HEK293 (cell line): ENCODE measurements at regions not wholly inside any gene's neighbourhood (a gene's known extent, or its start where the extent isn't known, plus 50 kb on each side); places are given as distances from the start of the nearest gene placed in this dataset.

Source experiments
- CTCF ChIA-PET: fragments of 350-600 bp; formaldehyde crosslinking; extraction: SDS; loops from one replicate; lab custom pipeline; 2021; ENCODE audit warnings: antibody characterized with exemption; lab: Yijun Ruan, JAX
- POLR2A ChIA-PET: fragments of 300-600 bp; formaldehyde crosslinking; extraction: SDS; loops from one replicate; lab custom pipeline; 2020; ENCODE audit warnings: antibody characterized with exemption, inconsistent platforms; lab: Yijun Ruan, JAX
- H3K27ac ChIP-seq: fragments of 200-500 bp; sonication (Bioruptor generic); 2 replicates; pipeline ENCODE4 v1.5.1; 2014; ENCODE audit warnings: low read depth, low read length, control low read depth, inconsistent platforms; ENCODE audit errors: extremely low read depth
- H3K36me3 ChIP-seq, 2 experiments: fragments of 200-500 bp in 1 of 2; sonication (Bioruptor generic) in 1 of 2; 1 replicate in 1 of 2; 2 replicates in 1 of 2; pipeline ENCODE4 v1.5.1; 2014 to 2017; ENCODE audit warnings: inconsistent platforms in 2 of 2, low read length in 2 of 2; ENCODE audit not compliant: control insufficient read depth in 2 of 2, insufficient read depth in 1 of 2
- H3K4me1 ChIP-seq: fragments of 200-500 bp; sonication (Bioruptor generic); 2 replicates; pipeline ENCODE4 v1.5.1; 2014; ENCODE audit warnings: mild to moderate bottlenecking, low read length, inconsistent platforms; ENCODE audit not compliant: control insufficient read depth, insufficient read depth
- H3K4me3 ChIP-seq: 2 replicates; pipeline ENCODE4 v1.5.1; 2011; ENCODE audit warnings: low read depth, mild to moderate bottlenecking, control low read depth, low read length, moderate library complexity
- H3K9me3 ChIP-seq: fragments of 200-500 bp; sonication (Bioruptor generic); 2 replicates; pipeline ENCODE4 v1.5.1; 2014; ENCODE audit warnings: low read depth, low read length, inconsistent platforms; ENCODE audit not compliant: control insufficient read depth, insufficient read depth
- GLIS2 ChIP-seq: fragments of 450-650 bp; formaldehyde crosslinking; IDR thresholded peaks from 2 replicates; pipeline ENCODE4 v1.5.1; 2016; ENCODE audit warnings: missing biosample characterization, missing genetic modification characterization
- HOXA7 ChIP-seq: sonication (generic); formaldehyde crosslinking; IDR thresholded peaks from 2 replicates; pipeline ENCODE4 v1.8.1; 2022; ENCODE audit warnings: missing genetic modification reagents, borderline replicate concordance
- KLF16 ChIP-seq: fragments of 450-650 bp; formaldehyde crosslinking; IDR thresholded peaks from 2 replicates; pipeline ENCODE4 v1.5.1; 2017; ENCODE audit warnings: missing biosample characterization, missing genetic modification characterization
- KLF9 ChIP-seq: fragments of 450-650 bp; formaldehyde crosslinking; IDR thresholded peaks from 2 replicates; pipeline ENCODE4 v1.5.1; 2016; ENCODE audit warnings: missing biosample characterization, missing genetic modification characterization, low read depth
- PRDM1 ChIP-seq: fragments of 450-650 bp; formaldehyde crosslinking; IDR thresholded peaks from 2 replicates; pipeline ENCODE4; 2016; ENCODE audit warnings: missing biosample characterization, missing genetic modification characterization
- TCF7L2 ChIP-seq: IDR thresholded peaks from 2 replicates; pipeline ENCODE4 v1.6.1; 2011; ENCODE audit warnings: low read depth, mild to moderate bottlenecking, inconsistent platforms, low read length, moderate library complexity, borderline replicate concordance
- YY1 ChIP-seq: fragments of 450-650 bp; formaldehyde crosslinking; IDR thresholded peaks from 2 replicates; pipeline ENCODE4 v1.5.1; 2018; ENCODE audit warnings: missing biosample characterization, missing genetic modification characterization
- ZBTB20 ChIP-seq: fragments of 450-650 bp; formaldehyde crosslinking; IDR thresholded peaks from 2 replicates; pipeline ENCODE4 v1.5.1; 2016; ENCODE audit warnings: missing biosample characterization, missing genetic modification characterization
- ZNF112 ChIP-seq: fragments of 450-650 bp; formaldehyde crosslinking; IDR thresholded peaks from 2 replicates; pipeline ENCODE4 v1.5.0; 2017; ENCODE audit warnings: missing biosample characterization, missing genetic modification characterization
- ZNF138 ChIP-seq: fragments of 450-650 bp; formaldehyde crosslinking; IDR thresholded peaks from 2 replicates; pipeline ENCODE4 v1.5.1; 2016; ENCODE audit warnings: missing biosample characterization, missing genetic modification characterization, borderline replicate concordance
- ZNF266 ChIP-seq: fragments of 450-650 bp; formaldehyde crosslinking; IDR thresholded peaks from 2 replicates; pipeline ENCODE4 v1.5.1; 2016; ENCODE audit warnings: missing biosample characterization, missing genetic modification characterization, low read depth
- ZNF302 ChIP-seq: fragments of 450-650 bp; formaldehyde crosslinking; IDR thresholded peaks from 2 replicates; pipeline ENCODE4 v1.5.1; 2016; ENCODE audit warnings: missing biosample characterization, missing genetic modification characterization, low read depth
- ZNF514 ChIP-seq: fragments of 450-650 bp; formaldehyde crosslinking; IDR thresholded peaks from 2 replicates; pipeline ENCODE4 v1.5.1; 2016; ENCODE audit warnings: missing biosample characterization, missing genetic modification characterization
- ZNF558 ChIP-seq: fragments of 450-650 bp; formaldehyde crosslinking; IDR thresholded peaks from 2 replicates; pipeline ENCODE4 v1.5.1; 2016; ENCODE audit warnings: missing biosample characterization, missing genetic modification characterization
- ZNF571 ChIP-seq: fragments of 450-650 bp; formaldehyde crosslinking; IDR thresholded peaks from 2 replicates; pipeline ENCODE4 v1.5.0; 2017; ENCODE audit warnings: missing biosample characterization, missing genetic modification characterization
- ZNF600 ChIP-seq: fragments of 450-650 bp; formaldehyde crosslinking; IDR thresholded peaks from 2 replicates; pipeline ENCODE4 v1.5.1; 2016; ENCODE audit warnings: missing biosample characterization, missing genetic modification characterization
- ZNF629 ChIP-seq: fragments of 450-650 bp; formaldehyde crosslinking; IDR thresholded peaks from 2 replicates; pipeline ENCODE4 v1.5.1; 2017; ENCODE audit warnings: missing biosample characterization, missing genetic modification characterization
- ZNF658 ChIP-seq: fragments of 450-650 bp; formaldehyde crosslinking; IDR thresholded peaks from 2 replicates; pipeline ENCODE4; 2016; ENCODE audit warnings: missing biosample characterization, missing genetic modification characterization
- TF ChIP-seq, protein P1 (sequence below): fragments of 450-650 bp; formaldehyde crosslinking; optimal IDR thresholded peaks from 2 replicates; pipeline ENCODE3; 2016; ENCODE audit warnings: missing biosample characterization, mild to moderate bottlenecking, missing genetic modification characterization
- TF ChIP-seq, protein P2 (sequence below): fragments of 450-650 bp; formaldehyde crosslinking; IDR thresholded peaks from 2 replicates; pipeline ENCODE4 v1.5.1; 2016; ENCODE audit warnings: missing biosample characterization, missing genetic modification characterization, borderline replicate concordance
- TF ChIP-seq, protein P3 (sequence below): fragments of 450-650 bp; formaldehyde crosslinking; IDR thresholded peaks from 2 replicates; pipeline ENCODE4 v1.5.1; 2016; ENCODE audit warnings: missing biosample characterization, missing genetic modification characterization
- TF ChIP-seq, protein P4 (sequence below): fragments of 450-650 bp; formaldehyde crosslinking; IDR thresholded peaks from 2 replicates; pipeline ENCODE4 v1.5.1; 2016; ENCODE audit warnings: missing biosample characterization, missing genetic modification characterization
- TF ChIP-seq, protein P5 (sequence below): fragments of 450-650 bp; formaldehyde crosslinking; IDR thresholded peaks from 2 replicates; pipeline ENCODE4 v1.5.1; 2016; ENCODE audit warnings: missing biosample characterization, missing genetic modification characterization, low read depth

DNA sequence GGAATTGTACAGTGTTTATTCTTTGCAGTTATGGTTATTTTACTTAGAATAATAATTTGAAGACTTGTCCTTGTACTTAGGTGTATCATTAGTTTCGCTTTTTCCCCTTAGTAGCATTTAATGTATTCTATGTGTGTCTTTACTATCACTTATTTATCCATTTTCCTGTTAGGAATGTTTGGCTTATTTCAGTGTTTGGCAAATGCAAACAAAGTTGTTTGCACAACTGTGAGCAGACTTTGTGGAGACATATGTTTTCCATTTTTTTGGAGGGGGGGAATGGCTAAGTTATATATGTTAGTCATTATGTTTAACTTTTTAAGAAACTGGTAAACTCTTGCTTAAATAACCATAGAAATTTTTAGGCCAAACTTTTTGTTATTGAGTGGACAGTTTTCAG is 447.7 kb downstream of the SOX11 start (continued):
- TF ChIP-seq PRDM1 (no peak), ZNF658 (no peak), ZNF629 (tag by site-specific recombination) (no peak), ZNF266 (tag by site-specific recombination) (no peak), KLF16 (tag by site-specific recombination) (no peak), ZBTB20 (tag by site-specific recombination) (no peak)
- TF ChIP-seq, protein P1, sequence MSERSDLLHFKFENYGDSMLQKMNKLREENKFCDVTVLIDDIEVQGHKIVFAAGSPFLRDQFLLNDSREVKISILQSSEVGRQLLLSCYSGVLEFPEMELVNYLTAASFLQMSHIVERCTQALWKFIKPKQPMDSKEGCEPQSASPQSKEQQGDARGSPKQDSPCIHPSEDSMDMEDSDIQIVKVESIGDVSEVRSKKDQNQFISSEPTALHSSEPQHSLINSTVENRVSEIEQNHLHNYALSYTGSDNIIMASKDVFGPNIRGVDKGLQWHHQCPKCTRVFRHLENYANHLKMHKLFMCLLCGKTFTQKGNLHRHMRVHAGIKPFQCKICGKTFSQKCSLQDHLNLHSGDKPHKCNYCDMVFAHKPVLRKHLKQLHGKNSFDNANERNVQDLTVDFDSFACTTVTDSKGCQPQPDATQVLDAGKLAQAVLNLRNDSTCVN (tag by site-specific recombination), result no peak
- TF ChIP-seq, all 188 proteins: peak for 0

DNA sequence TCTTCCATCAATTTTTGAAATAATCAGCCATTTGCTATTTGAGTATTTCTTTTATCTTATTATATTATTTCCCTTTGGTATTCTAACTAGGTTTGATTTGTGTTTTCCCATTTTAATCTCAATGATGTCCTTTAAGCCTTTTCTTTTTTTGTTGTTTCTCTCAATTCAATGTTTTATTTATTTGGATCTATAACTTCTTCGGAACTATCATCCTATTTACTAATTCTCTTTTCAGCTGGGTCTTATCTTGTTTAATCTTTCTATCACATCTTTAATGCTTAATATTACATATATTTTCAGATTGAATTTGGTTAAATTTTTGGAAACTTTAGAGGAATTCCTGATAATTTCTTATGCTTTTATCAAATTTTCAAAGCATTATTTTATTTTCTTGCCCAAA is 448.3 kb downstream of the SOX11 start:
- Histone ChIP-seq H3K9me3 (no peaks in the 10 kb centered on the region), H3K4me3 (no peak overlapping the region)
- TF ChIP-seq, protein P2, sequence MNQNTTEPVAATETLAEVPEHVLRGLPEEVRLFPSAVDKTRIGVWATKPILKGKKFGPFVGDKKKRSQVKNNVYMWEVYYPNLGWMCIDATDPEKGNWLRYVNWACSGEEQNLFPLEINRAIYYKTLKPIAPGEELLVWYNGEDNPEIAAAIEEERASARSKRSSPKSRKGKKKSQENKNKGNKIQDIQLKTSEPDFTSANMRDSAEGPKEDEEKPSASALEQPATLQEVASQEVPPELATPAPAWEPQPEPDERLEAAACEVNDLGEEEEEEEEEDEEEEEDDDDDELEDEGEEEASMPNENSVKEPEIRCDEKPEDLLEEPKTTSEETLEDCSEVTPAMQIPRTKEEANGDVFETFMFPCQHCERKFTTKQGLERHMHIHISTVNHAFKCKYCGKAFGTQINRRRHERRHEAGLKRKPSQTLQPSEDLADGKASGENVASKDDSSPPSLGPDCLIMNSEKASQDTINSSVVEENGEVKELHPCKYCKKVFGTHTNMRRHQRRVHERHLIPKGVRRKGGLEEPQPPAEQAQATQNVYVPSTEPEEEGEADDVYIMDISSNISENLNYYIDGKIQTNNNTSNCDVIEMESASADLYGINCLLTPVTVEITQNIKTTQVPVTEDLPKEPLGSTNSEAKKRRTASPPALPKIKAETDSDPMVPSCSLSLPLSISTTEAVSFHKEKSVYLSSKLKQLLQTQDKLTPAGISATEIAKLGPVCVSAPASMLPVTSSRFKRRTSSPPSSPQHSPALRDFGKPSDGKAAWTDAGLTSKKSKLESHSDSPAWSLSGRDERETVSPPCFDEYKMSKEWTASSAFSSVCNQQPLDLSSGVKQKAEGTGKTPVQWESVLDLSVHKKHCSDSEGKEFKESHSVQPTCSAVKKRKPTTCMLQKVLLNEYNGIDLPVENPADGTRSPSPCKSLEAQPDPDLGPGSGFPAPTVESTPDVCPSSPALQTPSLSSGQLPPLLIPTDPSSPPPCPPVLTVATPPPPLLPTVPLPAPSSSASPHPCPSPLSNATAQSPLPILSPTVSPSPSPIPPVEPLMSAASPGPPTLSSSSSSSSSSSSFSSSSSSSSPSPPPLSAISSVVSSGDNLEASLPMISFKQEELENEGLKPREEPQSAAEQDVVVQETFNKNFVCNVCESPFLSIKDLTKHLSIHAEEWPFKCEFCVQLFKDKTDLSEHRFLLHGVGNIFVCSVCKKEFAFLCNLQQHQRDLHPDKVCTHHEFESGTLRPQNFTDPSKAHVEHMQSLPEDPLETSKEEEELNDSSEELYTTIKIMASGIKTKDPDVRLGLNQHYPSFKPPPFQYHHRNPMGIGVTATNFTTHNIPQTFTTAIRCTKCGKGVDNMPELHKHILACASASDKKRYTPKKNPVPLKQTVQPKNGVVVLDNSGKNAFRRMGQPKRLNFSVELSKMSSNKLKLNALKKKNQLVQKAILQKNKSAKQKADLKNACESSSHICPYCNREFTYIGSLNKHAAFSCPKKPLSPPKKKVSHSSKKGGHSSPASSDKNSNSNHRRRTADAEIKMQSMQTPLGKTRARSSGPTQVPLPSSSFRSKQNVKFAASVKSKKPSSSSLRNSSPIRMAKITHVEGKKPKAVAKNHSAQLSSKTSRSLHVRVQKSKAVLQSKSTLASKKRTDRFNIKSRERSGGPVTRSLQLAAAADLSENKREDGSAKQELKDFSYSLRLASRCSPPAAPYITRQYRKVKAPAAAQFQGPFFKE (tag by site-specific recombination), result no peak
- TF ChIP-seq, protein P3, sequence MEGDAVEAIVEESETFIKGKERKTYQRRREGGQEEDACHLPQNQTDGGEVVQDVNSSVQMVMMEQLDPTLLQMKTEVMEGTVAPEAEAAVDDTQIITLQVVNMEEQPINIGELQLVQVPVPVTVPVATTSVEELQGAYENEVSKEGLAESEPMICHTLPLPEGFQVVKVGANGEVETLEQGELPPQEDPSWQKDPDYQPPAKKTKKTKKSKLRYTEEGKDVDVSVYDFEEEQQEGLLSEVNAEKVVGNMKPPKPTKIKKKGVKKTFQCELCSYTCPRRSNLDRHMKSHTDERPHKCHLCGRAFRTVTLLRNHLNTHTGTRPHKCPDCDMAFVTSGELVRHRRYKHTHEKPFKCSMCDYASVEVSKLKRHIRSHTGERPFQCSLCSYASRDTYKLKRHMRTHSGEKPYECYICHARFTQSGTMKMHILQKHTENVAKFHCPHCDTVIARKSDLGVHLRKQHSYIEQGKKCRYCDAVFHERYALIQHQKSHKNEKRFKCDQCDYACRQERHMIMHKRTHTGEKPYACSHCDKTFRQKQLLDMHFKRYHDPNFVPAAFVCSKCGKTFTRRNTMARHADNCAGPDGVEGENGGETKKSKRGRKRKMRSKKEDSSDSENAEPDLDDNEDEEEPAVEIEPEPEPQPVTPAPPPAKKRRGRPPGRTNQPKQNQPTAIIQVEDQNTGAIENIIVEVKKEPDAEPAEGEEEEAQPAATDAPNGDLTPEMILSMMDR (tag by site-specific recombination), result no peak
- TF ChIP-seq, protein P4, sequence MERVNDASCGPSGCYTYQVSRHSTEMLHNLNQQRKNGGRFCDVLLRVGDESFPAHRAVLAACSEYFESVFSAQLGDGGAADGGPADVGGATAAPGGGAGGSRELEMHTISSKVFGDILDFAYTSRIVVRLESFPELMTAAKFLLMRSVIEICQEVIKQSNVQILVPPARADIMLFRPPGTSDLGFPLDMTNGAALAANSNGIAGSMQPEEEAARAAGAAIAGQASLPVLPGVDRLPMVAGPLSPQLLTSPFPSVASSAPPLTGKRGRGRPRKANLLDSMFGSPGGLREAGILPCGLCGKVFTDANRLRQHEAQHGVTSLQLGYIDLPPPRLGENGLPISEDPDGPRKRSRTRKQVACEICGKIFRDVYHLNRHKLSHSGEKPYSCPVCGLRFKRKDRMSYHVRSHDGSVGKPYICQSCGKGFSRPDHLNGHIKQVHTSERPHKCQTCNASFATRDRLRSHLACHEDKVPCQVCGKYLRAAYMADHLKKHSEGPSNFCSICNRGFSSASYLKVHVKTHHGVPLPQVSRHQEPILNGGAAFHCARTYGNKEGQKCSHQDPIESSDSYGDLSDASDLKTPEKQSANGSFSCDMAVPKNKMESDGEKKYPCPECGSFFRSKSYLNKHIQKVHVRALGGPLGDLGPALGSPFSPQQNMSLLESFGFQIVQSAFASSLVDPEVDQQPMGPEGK (tag by site-specific recombination), result no peak
- TF ChIP-seq ZNF514 (tag by site-specific recombination) (no peak), ZBTB20 (tag by site-specific recombination) (no peak), ZNF138 (no peak)
- TF ChIP-seq, all 188 proteins: peak for 0
- H3K4me1 ChIP-seq, result no peaks in the 10 kb centered on the region
- ChIA-PET POLR2A (no interaction called here), CTCF (no interaction called here)
- no peaks in the 10 kb centered on the region for H3K36me3 ChIP-seq
- no peak overlapping the region for H3K27ac ChIP-seq

DNA sequence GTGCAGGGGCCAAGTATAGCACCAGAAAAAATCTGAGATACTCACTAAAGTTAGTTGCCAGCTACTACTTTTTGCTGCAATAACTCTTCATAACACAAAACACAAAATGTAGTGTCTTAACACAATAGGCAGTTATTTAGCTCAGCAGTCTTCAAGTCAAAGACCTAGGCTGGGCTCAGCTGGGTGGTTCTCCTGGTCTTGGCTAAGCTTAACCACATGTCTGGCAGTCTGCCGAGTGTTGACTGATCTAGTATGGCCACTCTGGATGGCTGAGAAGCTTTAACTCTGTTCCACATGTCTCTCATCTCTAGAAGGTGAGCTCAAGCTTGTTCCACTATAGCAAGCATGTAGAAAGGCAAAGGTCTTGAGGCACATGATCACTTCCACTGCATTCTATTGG is 451.6 kb downstream of the SOX11 start:
- ChIA-PET POLR2A (no interaction called here), CTCF (no interaction called here)
- no peaks in the 10 kb centered on the region for H3K9me3 ChIP-seq
- H3K4me3 ChIP-seq, result no peak overlapping the region
- H3K36me3 ChIP-seq, result no peaks in the 10 kb centered on the region
- H3K4me1 ChIP-seq, result no peaks in the 10 kb centered on the region
- no peak overlapping the region for H3K27ac ChIP-seq
- no peak for TF ChIP-seq ZNF558 (tag by site-specific recombination)
- TF ChIP-seq, protein P5, sequence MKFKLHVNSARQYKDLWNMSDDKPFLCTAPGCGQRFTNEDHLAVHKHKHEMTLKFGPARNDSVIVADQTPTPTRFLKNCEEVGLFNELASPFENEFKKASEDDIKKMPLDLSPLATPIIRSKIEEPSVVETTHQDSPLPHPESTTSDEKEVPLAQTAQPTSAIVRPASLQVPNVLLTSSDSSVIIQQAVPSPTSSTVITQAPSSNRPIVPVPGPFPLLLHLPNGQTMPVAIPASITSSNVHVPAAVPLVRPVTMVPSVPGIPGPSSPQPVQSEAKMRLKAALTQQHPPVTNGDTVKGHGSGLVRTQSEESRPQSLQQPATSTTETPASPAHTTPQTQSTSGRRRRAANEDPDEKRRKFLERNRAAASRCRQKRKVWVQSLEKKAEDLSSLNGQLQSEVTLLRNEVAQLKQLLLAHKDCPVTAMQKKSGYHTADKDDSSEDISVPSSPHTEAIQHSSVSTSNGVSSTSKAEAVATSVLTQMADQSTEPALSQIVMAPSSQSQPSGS (tag by site-specific recombination), result no peak
- TF ChIP-seq KLF9 (tag by site-specific recombination), result no peak
- no peak for TF ChIP-seq TCF7L2
- no peak for TF ChIP-seq YY1 (tag by site-specific recombination)
- no peak for TF ChIP-seq ZNF571 (tag by site-specific recombination)
- TF ChIP-seq ZNF302, result no peak
- TF ChIP-seq GLIS2 (tag by site-specific recombination), result no peak
- TF ChIP-seq ZNF600, result no peak
- TF ChIP-seq ZNF112 (tag by site-specific recombination), result no peak
- TF ChIP-seq HOXA7 (CRISPR knock-in tag), result no peak
